Muscle layer of duodenum (tissue), 2 donors: ENCODE measurements at regions not wholly inside any gene's neighbourhood (a gene's known extent, or its start where the extent isn't known, plus 50 kb on each side); places are given as distances from the start of the nearest gene placed in this dataset.
A peak's percentile ranks its signal among the peaks of the same experiment; 100 is the strongest.
"Not testable (repeated sequence)": the region's sequence is repeated elsewhere in the genome, so short reads cannot be mapped to it uniquely, and the experiment has no call there.

Experiments
- H3K27ac ChIP-seq: one replicate; pipeline ENCODE4 v1.7.0; 2013; ENCODE audit warnings: mild to moderate bottlenecking, low read length
- H3K27me3 ChIP-seq: one replicate; pipeline ENCODE4 v1.7.0; 2013; ENCODE audit warnings: low read depth, mild to moderate bottlenecking, control low read depth, low read length
- H3K36me3 ChIP-seq, 2 donors: one replicate each; pipeline ENCODE4 v1.7.0; 2013; ENCODE audit warnings: low read length in 2 of 2, control low read depth in 1 of 2, mild to moderate bottlenecking in 1 of 2; ENCODE audit not compliant: insufficient read depth in 2 of 2, control insufficient read depth in 1 of 2
- H3K4me1 ChIP-seq, 2 donors: one replicate each; pipeline ENCODE4 v1.7.0; 2013; ENCODE audit warnings: low read length in 2 of 2, mild to moderate bottlenecking in 2 of 2, control low read depth in 1 of 2, moderate library complexity in 1 of 2; ENCODE audit not compliant: insufficient read depth in 2 of 2, control insufficient read depth in 1 of 2
- H3K4me3 ChIP-seq, 2 donors: one replicate each; pipeline ENCODE4 v1.7.0; 2013; ENCODE audit warnings: low read length in 2 of 2, low read depth in 1 of 2, mild to moderate bottlenecking in 1 of 2
- H3K9me3 ChIP-seq, 2 donors: one replicate each; pipeline ENCODE4 v1.7.0; 2013; ENCODE audit warnings: low read length in 2 of 2, control low read depth in 1 of 2, mild to moderate bottlenecking in 1 of 2; ENCODE audit not compliant: control insufficient read depth in 1 of 2
- donor health status: healthy.

DNA sequence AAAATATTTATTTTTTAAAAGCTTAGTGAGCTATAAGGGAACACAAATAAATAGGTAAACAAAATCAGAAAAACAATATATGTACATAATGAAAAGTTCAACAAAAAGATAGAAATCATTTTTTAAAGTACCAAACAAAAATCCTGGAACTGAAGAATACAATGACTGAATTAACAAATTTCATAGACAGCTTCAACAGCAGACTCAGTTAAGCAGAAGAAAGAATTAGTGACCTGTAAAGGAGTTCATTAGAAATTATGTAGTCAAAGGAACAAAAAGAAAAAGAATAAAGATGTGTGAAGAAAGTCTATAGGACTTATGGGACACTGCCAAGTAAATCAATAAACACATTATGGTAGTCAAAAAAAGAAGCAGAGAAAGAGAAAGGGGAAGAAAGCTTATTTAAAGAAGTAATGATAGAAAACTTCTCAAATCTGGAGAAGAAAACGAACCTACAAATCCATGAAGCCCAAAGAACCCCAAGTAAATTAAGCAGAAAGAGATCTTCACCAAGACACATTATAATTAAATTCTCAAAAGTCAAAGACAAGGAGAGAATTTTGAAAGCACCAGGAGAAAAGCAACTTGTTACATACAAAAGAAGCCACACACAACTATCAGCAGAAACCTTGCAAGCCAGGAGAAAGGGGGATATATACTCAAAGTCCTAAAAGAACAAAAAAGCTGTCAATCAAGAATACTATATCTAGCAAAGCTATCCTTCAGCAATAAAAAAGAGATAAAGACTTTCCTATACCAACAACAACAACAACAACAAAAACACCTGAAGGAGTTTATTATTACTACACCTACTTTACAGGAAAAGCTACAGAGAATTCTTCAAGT, 338.9 kb downstream of the PTTG2 start:
- Histone ChIP-seq H3K36me3 (no peaks in the 10 kb centered on the region), H3K27ac (no peak overlapping the region)

DNA sequence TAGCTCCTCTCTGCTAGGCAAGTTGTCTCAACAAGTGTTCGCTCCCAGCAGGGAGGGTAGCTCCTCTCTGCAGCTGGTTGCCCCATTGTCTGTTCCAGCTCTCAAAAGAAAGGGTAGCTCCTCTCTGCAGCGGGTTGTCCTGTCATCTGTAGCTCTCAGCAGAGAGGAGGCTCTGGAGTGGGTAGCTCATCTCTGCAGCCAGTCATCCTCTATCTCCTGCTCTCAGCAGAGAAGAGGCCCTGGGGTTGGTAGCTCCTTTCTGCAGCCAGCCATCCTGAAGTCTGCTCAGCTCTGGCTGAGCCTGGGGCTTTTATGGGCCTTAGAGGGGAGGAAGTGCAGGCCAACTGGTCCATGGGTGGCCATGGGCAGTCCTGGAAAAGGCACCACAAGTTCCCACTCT, 342.7 kb downstream of the PTTG2 start:
- Histone ChIP-seq H3K4me3 (no peak overlapping the region), H3K4me1 (no peaks in the 10 kb centered on the region), H3K27ac (no peak overlapping the region), H3K27me3 (no peaks in the 10 kb centered on the region), H3K36me3 (no peaks in the 10 kb centered on the region), H3K9me3 (peaks cover 12 to 15% of the 10 kb centered on the region in 2 donors)

More for the DNA sequence above, 338.9 kb downstream of the PTTG2 start:
- H3K4me3 ChIP-seq, result no peak overlapping the region
- no peaks in the 10 kb centered on the region for H3K27me3 ChIP-seq
- H3K9me3 ChIP-seq, result peaks cover 12 to 19% of the 10 kb centered on the region in 2 donors
- H3K4me1 ChIP-seq, result no peaks in the 10 kb centered on the region

DNA sequence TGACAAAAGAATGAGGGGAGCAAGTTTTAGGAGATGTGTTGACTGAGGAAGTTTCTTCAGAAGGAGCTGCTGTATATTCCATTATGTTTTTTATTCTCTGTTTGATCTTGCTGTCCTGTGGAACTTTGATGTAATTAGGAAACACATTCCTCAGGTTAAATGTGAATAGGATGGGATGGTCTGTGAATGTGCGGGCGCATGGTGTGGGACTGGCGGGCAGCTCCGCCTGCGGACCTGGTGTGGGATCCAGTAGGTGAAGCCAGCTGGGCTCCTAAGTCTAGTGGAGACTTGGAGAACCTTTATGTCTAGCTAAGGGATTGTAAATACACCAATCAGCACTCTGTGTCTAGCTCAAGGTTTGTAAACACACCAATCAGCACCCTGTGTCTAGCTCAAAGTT, 344.3 kb downstream of the PTTG2 start:
- not testable (repeated sequence) for H3K27me3 ChIP-seq, H3K9me3 ChIP-seq, H3K36me3 ChIP-seq, H3K4me3 ChIP-seq, H3K27ac ChIP-seq, H3K4me1 ChIP-seq

DNA sequence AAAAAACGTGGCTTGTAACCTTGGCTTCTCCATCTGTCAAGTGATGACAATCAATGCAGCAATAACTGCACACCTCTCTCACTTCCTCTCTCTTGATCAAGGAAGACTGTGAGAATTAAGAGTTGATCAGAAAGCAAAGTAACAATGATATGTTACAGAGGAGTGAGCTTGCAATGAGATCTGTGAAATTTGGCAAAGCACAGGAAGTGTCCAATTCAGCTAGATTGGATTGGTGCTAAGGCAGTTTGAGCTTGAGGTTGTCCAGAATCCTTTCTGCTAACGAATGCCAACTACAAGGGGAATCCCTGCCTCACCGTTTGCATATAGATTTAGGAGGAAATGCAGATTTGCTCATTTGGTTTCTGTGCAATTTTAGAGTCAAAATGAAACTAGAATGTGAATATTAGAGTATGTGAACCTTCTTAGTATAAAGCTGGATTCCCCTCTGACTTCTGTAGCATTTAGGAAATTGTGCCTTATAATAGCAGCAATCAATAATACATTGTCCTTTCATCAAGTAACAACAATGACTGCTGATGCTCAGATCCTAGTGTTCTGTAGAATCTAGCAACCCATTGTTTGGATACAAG, 346.4 kb downstream of the PTTG2 start:
- Histone ChIP-seq H3K27ac (no peak overlapping the region), H3K27me3 (no peaks in the 10 kb centered on the region), H3K9me3 (no peaks in the 10 kb centered on the region), H3K36me3 (no peaks in the 10 kb centered on the region), H3K4me1 (no peaks in the 10 kb centered on the region), H3K4me3 (no peak overlapping the region)

DNA sequence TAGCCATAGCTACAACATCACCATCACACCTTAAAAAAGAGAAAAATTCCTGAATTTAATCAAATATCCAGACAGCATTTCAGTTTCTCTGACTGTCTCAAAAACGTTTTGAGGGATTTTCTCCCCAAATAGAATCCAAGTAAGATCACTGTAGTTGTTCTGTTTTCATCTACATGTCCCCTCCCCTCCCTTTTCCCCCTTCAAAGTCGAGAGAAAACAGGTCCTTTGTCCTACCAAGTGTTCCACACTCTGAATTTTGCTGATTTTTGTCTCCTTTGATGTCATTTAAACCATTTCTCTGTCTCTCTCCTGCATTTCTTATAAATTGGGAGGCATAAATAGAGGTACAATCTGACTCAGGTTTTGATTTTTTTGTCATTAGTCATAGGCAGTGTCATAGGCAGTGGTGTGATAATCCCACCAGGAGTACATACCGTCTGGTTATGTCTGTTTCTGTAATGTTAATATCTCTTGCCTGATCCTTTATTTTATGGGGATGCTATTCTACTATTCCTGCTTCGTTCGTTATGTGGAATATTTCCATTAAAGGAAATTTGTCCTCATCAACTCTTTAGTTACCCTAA, 348.6 kb downstream of the PTTG2 start:
- Histone ChIP-seq H3K4me1 (no peaks in the 10 kb centered on the region), H3K9me3 (no peaks in the 10 kb centered on the region), H3K4me3 (no peak overlapping the region), H3K27ac (no peak overlapping the region), H3K36me3 (no peaks in the 10 kb centered on the region), H3K27me3 (no peaks in the 10 kb centered on the region)

DNA sequence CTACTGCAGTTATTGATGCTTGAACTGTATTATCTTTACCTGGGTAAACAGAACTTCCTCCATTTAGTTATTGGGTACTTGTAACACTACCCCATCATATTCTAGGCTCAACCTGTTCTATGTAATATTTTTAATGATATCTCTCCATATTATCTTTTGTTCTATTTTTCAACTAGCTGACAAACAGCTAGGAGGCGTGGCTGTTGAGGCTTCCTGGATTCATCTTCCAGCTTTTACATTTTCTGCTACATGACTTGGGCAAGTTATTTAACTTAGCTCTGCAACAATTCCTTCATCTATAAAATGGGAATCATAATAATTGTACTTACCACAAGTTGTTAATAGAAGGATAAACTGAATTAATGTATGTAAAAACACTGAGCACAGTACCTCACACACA, 349.3 kb downstream of the PTTG2 start:
- Histone ChIP-seq H3K27me3 (no peaks in the 10 kb centered on the region), H3K27ac (no peak overlapping the region), H3K4me3 (no peak overlapping the region), H3K36me3 (no peaks in the 10 kb centered on the region), H3K9me3 (no peaks in the 10 kb centered on the region), H3K4me1 (no peaks in the 10 kb centered on the region)

DNA sequence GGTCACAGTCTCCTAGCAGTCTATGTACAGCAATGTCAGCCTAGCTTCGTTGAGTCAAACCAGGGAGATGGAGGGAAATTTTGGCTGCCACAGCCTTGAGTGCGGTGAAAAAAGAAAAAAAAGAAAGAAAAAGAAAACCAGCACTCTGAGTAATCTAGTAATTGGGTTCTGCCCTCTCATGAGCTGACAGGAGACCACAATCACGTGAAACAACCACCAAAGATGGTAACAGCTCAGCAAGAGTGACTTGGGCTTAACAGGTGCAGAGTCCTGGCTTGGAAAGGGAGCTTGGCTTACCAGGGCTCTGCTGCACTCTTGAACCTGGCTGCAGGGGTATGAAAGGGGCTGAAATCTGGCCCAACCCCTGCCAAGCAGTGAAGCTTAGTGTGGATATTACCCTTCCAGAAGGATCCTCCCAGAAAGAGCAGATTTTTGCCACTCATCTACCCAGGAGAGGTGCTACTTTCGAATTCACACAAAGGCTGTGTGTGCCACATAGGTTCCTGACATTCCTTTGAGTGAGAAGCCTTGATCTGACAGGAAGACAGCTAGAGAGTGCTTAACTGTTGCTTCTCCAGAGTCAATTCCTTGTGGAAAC, 350.3 kb downstream of the PTTG2 start:
- Histone ChIP-seq H3K9me3 (no peaks in the 10 kb centered on the region), H3K4me3 (no peak overlapping the region), H3K27me3 (no peaks in the 10 kb centered on the region), H3K36me3 (no peaks in the 10 kb centered on the region), H3K27ac (no peak overlapping the region), H3K4me1 (no peaks in the 10 kb centered on the region)

DNA sequence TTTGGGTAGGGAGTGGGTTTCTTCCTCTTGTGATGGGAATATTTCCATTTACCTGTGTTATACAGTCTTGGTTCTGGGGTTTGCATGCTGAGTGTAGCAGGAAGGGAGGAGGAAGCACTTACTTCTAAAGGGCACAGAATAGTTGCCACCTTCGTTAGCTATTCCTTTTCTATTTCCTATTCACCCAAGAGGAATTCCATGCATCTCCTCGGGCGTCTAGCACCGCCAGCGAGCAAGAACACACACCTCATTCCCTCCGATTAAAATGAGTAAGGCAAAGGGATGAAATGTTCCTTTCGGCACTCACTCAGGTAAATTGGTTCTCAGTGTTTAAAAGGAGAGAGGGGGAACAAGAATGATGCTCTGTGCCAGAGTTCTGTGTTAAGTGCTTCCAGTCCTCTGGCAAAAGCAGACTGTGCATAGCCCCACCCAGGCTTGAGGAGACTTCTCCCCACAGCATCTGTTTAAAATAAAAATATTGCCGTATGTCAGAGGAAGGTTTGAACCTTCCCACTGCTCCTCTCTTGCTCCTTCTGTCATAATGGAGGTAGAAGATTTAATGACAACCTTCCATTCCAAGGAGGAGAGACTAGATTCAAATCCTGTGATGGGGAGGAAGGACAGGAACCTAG, 351.4 kb downstream of the PTTG2 start:
- Histone ChIP-seq H3K27ac (no peak overlapping the region), H3K4me1 (no peaks in the 10 kb centered on the region), H3K27me3 (no peaks in the 10 kb centered on the region), H3K4me3 (no peak overlapping the region), H3K9me3 (no peaks in the 10 kb centered on the region), H3K36me3 (no peaks in the 10 kb centered on the region)

DNA sequence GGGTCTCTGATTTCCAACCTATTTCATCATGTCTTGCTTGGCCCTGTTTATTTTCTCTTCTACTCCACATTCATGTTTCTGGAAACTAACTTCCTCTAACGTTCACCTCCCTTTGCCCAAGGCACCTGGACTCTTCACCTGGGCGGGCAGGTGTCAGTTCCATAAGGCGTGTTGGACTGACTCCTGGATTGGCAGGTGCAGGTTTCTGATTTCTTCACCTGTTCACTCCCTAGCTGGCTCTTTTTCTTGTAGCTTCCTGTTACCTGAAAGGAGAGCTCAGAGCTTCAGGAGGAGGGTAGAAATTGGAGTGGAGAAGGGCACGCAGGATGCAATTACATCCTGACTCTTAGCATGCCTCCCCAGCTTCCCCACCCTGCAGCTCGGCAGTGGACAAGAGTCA, 350.8 kb upstream of the KLF3 start:
- Histone ChIP-seq H3K27ac (peak overlapping the region; percentile 85), H3K36me3 (no peaks in the 10 kb centered on the region), H3K4me1 (peaks cover 0 to under 1% of the 10 kb centered on the region in 2 donors)

DNA sequence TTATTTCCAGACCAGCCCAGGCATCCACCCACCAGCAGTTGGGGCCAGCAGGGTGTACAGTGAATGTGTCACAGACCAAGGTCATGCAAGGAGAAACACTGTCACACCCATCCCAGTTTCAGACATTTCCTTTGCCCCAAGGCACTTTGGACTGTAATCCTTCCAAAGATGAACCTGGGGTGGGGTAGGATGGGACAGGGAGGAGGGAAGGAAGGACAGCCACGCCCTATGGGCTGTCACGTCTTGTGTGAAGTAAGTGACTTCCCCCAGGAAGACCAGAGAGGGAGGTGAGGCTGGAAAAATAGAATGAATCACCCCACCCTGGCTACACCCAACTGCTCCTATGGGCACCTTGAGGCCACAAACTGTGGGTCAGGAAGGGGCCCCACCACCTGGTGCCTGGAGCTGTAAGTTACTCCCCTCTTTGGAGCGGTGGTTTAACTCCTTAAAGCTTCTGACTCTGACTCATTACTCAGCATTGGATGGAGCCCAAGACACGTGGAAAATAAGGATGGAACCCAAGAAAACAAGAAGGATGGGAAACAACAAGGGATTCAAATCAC, 349.9 kb upstream of the KLF3 start:
- Histone ChIP-seq H3K4me1 (peaks cover 1 to 6% of the 10 kb centered on the region in 2 donors), H3K27ac (peak overlapping the region; percentile 85), H3K4me3 (no peak overlapping the region), H3K27me3 (no peaks in the 10 kb centered on the region), H3K9me3 (no peaks in the 10 kb centered on the region), H3K36me3 (no peaks in the 10 kb centered on the region)

More for the DNA sequence above, 350.8 kb upstream of the KLF3 start:
- H3K4me3 ChIP-seq, result no peak overlapping the region
- no peaks in the 10 kb centered on the region for H3K27me3 ChIP-seq
- H3K9me3 ChIP-seq, result no peaks in the 10 kb centered on the region

DNA sequence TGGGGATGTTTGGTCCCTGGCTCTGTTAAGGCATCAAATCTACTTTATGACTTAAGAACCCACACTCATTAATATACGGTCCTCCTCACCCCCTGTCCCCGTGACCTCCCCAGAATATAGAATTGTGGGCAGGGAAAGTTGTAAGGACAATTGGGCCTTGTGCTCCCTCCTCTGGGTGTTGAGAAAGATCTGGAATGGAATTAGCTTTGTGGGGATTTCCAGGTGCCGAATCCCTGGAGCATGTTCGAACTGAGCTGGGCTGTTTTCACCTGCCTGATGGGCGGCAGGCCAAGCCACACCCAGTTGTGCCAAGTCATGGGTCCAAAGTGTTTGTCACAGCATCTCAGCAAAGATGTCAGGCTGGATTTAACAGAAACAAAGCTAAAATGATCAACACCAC, 349.3 kb upstream of the KLF3 start:
- Histone ChIP-seq H3K27ac (peak overlapping the region; percentile 85), H3K9me3 (no peaks in the 10 kb centered on the region), H3K36me3 (no peaks in the 10 kb centered on the region), H3K4me1 (peaks cover 6 to 7% of the 10 kb centered on the region in 2 donors), H3K27me3 (no peaks in the 10 kb centered on the region), H3K4me3 (no peak overlapping the region)
